ENCODE measurements at regions not wholly inside any gene's neighbourhood (a gene's known extent, or its start where the extent isn't known, plus 50 kb on each side); places are given as distances from the start of the nearest gene placed in this dataset.

DNA sequence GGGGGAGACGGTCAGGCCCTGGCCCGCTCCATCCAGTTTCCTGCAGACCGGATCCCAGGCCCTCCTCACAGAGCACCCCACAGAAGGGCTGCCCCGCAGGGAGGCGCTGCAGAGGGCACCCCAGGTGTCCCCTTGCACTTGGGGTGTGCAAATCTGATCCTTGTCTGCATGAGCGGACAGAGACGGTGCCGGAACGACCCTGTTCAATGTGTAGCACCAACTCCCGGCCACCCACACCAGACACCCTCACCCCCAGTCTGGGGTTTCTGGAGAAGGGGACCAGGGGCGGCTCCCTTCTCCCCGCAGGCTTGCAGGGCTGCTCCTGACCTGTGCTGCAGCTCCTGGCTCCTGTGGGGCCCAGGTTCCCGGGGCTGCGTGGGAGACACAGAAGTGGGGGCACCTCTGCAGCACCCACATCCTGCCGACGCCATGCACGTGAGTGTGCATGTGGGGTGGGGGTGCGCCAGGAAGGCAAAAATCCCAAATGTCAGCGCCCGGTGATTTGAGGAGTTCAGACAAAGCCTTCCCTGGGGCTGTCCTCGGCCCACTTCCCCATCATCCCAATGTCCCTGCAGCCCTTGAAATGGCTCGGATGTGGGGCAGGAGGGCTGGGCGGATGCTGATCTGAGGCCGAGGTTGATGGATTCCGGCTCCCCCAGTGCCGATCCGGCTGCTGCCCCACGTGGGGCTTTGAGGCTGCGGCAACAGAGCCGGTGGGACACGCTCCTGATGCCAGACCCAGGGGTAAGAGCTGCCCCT, 85.3 kb upstream of the BHLHE23 start:
- intact Hi-C loops (cut with DNase I) = no loop called here
- peak; percentile 66 for DNase-seq (ENCODE audit: low spot score)

DNA sequence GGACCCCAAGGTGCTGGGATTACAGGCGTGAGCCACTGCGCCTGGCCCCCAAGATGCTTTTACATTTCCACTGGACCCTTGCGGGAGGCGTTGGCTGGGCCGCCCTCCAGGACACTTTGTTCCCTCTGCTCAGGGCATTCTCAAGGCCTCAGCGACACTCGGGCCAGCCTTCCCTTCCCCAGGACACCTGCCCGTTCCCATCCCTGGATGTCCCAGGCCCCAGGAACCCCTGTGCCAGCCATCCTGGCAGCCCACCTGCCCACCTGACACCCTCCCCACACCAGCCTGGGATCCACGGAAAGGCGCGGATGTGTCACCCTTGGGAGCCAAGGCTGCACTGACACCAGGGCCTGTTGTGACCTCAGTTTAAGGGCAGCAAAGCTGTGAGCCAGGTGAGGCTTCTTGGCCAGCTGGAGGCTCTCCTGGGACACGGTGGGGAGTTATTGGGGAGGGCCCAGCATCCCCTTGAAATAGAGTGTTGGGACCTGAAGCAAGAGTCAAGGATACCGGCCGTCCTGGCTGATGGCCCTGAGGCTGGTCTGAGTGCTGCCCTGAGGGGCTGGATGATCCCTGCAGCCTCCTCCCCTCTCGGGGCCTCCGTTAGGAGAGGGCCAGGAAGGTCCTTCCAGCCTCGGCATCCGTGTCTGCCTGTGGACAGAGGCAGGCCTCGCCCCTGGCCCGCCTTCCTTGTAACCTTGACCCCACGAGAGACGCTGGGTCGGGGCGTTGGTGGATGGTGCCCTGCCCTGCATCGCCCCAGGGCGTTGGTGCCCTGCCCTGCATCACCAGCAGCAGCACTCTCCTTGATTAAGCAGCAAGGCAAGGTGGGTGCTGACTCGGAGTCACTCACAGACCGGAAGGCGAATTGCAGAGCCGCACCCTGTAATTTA, 84.2 kb upstream of the BHLHE23 start:
- intact Hi-C loops (cut with DNase I) = no loop called here
- peak; percentile 76 for DNase-seq (ENCODE audit: low spot score)

DNA sequence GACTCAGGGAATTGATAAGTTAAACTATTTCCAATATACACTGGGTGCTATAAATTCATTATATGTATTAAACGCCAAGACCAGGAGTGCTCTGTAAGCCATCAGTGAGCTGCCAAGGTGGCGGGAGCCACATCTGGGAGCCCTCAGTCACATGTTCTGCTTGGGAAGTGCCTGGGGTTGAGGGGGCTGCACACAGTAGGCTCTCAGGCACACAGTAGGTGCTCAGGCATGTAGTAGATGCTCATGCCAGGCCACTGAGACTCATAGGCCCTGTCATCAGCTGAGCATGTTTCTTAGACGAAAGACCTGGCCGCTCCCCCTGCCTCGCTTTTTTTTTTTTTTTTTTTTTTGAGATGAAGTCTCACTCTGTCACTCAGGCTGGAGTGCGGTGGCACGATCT, 83.3 kb upstream of the BHLHE23 start:
- intact Hi-C loops (cut with DNase I) = no loop called here
- no peak for DNase-seq (ENCODE audit: low spot score)

DNA sequence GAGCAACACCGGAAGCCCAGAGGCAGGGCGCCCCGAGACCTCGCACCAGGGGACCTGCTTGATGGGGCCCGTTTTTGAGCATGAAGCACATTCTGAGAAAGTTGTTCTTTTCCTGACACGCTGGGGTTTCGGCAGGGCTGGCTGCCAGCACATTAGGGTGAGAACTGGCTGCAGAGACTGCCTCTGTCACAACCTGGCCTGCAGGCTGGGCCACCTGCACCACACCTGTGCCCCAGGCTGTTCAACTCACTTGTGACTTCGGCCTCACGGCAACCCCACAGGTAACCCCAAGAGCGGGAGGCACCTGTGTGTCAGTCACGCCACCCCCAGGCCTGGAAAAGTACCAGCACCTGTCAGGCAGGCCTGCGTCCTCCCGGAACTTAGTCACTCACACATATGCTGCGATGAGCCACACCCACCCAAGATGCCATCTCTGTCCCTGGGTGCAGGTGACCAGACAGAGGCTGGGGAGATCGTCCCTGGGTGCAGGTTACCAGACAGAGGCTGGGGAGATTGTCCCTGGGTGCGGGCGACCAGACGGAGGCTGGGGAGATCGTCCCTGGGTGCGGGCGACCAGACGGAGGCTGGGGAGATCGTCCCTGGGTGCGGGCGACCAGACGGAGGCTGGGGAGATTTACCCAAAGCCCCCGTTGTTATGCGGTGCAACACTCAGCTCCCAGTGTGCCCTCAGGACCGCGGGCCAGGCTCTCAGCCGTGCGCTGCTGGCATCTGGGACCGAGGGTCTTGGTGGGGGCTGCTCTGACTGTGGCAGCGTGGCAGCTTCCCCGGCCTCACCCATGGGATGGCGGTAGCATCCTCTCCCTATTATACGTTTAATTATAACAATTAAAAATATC, 82.5 kb upstream of the BHLHE23 start:
- peak; percentile 74 for DNase-seq (ENCODE audit: low spot score)
- intact Hi-C loops (cut with DNase I) = no loop called here

GRCh38 chr20:63087872-63088680, 81.3 kb upstream of the BHLHE23 start:
- peak; percentile 77 for DNase-seq (ENCODE audit: low spot score)
- intact Hi-C loops (cut with DNase I) = no loop called here

GRCh38 chr20:63087236-63087871, 80.6 kb upstream of the BHLHE23 start:
- peak; percentile 72 for DNase-seq (ENCODE audit: low spot score)
- intact Hi-C loops (cut with DNase I) = no loop called here

DNA sequence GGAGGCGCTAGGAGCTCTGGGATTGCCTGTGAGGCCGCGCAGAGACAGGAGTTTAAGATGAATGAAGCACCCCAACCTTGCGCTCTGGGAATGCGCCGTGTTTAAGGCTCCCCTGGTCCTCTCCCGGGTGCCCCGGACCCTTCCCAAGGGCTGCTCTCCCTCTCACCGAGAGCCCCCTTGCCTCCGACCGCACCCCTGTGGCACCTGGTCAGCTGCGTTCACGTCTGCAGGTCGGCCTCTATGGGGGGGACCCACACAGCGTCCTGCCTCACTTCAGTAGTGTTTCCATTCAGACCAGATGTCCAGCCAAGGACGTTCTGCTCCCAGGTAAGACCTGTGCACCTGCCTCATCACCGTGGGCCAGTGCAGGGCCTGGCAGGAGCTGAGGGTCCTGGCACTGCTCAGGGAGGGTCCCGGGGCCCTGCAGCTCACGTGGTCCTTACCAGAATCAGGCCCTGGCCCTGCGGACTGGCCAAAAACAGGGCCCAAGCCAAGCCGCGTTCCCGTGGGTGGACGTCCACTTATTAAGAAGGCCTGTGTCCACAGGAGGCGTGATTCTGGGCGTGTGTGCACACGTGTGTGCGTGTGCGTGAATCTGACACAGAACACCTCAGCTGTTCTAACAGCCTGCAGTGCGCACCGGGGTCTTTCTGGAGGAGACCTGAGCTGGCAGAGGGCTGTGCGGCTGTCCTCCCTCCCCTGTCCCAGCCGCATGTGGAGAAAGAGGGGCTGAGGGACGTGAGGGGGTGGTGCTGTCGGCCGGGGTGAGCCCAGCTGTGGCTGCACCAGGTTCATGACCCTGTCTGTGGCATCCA, 79.9 kb upstream of the BHLHE23 start:
- peak; percentile 75 for DNase-seq (ENCODE audit: low spot score)
- intact Hi-C loops (cut with DNase I) = no loop called here

- intact Hi-C loops (cut with DNase I) = no loop called here
- peak; percentile 59 for DNase-seq (ENCODE audit: low spot score)
Observed at GRCh38 chr20:63085151-63085861, 78.5 kb upstream of the BHLHE23 start.

DNA sequence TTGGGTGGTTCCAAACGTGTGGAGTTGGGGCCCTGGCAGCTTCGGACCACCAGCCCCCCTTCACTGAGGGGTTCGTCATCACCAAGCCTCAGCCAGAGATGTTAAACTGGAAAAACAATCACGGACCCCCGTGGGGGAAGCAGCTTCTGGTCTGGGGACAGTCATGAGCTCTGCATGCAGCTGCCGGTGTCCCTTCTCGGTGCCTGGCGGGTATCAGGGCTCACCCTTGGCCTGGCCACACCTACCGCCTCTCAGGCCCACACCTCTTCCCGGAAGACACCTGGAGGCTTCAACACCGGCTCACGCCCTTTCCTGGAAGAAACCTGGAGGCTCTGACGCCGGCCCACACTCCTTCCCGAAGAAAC, 77.8 kb upstream of the BHLHE23 start:
- DNase-seq (ENCODE audit: low spot score) = peak; percentile 37
- intact Hi-C loops (cut with DNase I) = no loop called here

GRCh38 chr20:63083831-63084562, 77.2 kb upstream of the BHLHE23 start:
- DNase-seq (ENCODE audit: low spot score) = peak; percentile 76
- intact Hi-C loops (cut with DNase I) = no loop called here

DNA sequence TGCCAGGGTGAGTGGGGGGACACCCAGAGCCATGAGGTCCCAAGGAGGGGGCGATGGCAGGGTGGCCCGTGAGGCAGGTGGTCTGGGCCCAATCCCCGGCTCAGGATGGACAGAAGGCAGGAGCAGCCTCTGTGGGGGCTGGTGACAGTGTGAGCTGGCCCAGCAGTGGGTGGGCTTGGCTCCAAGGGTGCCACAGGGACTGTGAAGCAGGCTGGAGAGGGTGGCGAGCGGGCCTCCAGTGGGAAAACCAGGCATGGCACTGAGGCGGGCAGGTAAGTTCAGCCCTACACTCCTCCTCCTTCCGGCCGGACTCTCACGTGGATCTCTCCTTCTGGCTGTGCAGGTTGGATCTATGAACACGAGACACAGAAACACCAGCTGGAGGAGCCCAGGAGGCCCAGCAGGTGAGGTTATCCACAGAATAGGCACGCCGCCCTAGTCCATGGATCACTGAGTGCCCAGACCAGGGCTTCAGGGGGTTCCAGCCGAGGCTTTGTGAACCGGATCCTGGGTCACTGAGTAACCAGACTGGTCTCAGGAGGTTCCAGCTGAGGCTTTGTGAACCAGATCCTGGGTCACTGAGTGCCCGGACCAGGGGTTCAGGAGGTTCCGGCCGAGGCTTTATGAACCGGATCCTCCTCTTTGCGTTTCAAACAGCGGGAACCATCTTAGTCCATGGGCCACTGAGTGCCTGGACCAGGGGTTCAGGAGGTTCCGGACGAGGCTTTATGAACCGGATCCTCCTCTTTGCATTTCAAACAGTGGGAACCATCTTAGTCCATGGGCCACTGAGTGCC, 76.4 kb upstream of the BHLHE23 start:
- intact Hi-C loops (cut with DNase I) = no loop called here
- peak; percentile 51 for DNase-seq (ENCODE audit: low spot score)

GRCh38 chr20:63082308-63082938, 75.7 kb upstream of the BHLHE23 start:
- intact Hi-C loops (cut with DNase I) = no loop called here

DNA sequence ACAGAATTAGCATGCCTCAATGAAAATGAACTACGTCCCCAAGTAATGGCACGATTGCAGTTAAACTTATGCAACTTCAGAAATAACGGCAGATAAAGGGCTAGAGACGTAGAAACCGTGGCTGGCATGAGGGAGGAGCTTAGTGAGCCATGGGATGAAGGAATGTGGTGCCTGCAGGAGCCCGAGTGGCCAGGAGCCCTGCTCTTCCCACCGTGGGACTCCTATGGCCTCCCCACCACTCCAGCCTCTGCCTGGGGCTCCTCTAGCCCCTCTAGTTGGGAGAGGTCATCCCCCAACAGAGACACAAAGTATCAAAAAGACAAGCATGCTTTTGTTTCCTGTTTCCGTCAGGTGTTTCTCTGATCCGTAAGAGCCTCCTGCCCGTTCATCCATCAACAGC, 75.1 kb upstream of the BHLHE23 start:
- intact Hi-C loops (cut with DNase I) = no loop called here

More at GRCh38 chr20:63082308-63082938, 75.7 kb upstream of the BHLHE23 start:
- peak; percentile 81 for DNase-seq (ENCODE audit: low spot score)

DNA sequence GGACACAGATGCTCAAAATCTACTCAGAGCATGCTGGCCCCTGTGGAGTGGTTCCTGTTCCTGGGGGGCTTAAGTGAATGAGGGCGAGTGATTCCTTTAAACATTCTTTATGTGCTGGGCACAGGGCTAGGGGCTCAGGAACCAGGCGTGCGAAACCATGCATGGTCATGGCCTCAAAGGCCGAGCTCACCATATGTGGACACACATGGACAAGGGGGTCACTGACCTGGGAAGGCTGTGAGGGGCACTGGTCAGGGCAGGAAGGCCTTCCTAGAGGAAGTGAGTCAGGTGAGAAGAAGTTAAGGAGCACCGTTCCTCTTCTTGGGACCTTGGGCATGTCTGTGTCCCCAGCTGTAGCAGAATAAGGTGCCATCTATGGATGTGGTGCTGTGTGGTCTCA, 74.6 kb upstream of the BHLHE23 start:
- intact Hi-C loops (cut with DNase I) = no loop called here
- DNase-seq (ENCODE audit: low spot score) = peak; percentile 35

More for the DNA sequence above, 75.1 kb upstream of the BHLHE23 start:
- peak; percentile 53 for DNase-seq (ENCODE audit: low spot score)

DNA sequence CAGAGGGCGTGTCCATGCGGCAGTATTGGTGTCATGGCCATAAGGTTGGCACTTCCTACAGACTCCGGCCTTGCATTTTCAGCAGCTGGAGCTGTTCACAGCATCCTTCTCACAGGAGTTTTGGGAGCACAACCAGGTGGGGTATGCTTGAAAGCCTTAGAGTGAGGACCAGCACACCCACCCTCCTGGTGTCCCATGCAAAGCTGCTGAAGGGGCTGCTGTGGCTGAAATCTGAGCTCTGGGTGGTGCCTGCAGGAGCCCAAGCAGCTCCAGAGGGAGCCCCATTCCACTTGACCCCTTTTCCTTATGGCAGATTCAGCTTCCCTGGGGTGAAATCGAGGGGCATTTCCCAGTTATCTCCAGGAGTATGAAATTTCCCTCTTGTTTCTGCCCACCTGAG, 74.0 kb upstream of the BHLHE23 start:
- peak; percentile 50 for DNase-seq (ENCODE audit: low spot score)

More for the DNA sequence above, 74.0 kb upstream of the BHLHE23 start:
- intact Hi-C loops (cut with DNase I) = no loop called here

Data from posterior vena cava (tissue), 2 donors.